NCI-H526 treated with DMSO at 0.1 percent for 48 hours (cell line): ENCODE measurements at regions not wholly inside any gene's neighbourhood (a gene's known extent, or its start where the extent isn't known, plus 50 kb on each side); places are given as distances from the start of the nearest gene placed in this dataset.

Source experiments
- DNase-seq: peaks from one replicate; lab custom pipeline; 2025; lab: John Stamatoyannopoulos, UW

DNA sequence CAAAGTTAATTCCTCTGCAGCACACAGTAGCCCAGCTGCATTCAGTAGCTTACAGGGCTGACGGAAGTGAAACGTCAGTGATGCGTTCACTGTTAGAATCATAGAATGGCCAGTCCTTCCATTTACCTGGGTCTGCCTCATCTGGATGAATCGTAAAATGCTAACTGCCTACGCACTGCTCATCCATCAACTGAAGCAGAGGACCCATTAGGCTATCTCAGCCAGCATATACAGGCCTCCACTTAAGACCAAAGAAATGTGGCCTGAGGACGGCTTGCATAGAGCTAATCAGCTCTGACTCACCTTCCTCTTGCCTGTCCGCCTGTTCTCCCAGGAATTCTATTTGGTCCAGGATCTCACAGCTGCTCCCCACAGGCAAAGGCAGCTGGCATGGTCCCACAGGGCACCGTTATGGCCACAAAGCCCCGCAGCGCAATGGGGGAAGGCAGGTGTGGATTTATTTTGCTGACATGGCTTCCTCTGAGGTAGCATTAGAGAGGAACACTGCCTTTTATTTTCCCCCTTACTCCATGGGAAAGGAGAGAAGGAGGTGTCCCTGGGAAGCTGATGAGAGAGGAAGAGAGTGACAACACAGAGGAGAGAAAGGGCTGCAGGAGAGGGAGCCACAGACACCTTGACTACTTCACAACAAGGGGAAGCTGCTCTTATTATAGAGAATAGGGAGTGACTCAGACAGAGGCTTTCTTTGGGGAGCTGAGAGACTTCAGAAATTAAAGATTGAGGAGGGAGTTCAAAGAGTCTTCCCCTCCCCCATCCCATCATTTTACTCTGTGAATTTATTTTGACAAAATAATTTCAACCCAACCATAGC lies 177.6 kb downstream of the HHIPL2 start:
- no peak for DNase-seq

- no peak for DNase-seq
Observed at GRCh38 chr1:222369148-222369547, 178.8 kb downstream of the HHIPL2 start.

DNA sequence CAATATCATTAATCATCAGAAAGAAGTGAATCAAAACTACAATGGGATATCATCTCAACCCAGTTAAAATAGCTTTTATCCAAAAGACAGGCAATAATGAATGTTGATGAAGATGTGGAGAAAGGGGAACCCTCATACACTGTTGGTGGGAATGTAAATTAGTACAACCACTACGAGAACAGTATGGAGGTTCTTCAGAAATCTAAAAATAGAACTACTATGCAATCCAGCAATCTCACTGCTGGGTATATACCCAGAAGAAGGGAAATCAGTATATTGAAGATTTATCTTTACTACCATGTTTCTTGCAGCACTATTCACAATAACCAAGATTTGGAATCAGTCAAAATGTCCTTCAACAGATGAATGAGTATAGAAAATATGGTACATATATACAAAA lies 189.8 kb downstream of the HHIPL2 start:
- DNase-seq = no peak

DNA sequence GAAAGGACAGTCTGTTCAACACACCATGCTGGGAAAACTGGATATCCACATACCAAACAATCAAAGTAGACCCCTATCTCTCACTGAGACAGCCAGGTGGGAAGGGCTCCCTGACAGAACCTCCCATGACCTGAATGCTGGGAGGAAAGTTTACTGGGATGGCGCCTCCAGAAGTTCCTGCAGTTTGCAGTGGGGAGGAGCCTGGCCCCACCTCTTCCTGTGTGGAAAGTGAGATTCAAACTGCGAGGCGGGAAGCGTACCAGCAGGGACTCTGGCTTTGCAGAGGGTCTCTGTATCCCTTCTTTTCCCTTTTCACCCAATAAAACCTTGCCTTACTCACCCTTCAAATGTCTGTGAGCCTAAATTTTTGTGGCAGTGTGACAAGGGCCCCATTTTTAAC lies 190.7 kb downstream of the HHIPL2 start:
- DNase-seq = no peak

- DNase-seq = no peak
Observed at GRCh38 chr1:222347627-222348026, 200.3 kb downstream of the HHIPL2 start.

DNA sequence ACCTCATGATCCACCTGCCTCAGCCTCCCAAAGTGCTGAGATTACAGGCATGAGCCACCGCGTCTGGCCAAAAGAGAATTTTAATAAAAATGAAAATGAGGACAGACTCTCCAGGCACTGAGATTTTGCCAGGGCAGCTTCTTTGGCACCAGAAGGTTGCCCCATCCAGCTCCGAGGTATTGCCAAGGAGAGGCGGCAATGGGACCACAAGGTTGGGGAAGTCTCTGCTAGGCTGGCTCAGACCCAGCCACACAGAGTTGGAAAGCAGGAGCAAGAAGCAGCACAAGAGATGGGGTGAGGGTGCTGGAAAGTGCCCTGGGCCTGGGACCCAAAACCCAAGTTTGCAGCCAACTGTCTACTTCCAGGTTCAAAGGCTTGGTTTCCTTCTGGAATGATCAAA lies 200.9 kb downstream of the HHIPL2 start:
- no peak for DNase-seq

DNA sequence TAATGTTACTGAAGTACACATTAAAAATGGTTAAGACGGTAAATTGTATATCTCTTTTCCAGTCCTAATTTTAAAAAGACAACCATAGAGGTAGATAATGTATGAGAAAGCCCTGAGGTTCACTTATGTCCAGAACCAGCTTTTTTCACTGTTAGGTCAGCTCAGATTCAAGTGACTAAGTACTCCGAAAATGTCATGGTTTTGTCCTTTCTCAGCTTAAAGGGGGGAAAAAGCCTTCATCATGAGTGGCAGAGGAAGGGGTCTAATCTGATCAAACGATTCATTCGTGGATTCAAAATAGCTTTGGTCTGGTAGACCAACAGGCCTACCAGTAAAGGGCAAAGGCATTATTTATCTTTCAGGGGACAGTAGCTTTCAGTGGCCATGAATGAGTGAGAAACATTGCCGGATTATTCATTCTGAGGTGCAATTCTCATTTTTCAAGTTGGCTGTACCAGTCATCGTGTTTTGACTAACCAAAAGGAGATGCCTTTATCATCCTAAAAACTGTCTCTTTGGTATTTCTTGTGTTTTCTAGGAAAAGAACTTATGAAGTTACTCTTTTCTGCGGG lies 208.4 kb downstream of the HHIPL2 start:
- no peak for DNase-seq

DNA sequence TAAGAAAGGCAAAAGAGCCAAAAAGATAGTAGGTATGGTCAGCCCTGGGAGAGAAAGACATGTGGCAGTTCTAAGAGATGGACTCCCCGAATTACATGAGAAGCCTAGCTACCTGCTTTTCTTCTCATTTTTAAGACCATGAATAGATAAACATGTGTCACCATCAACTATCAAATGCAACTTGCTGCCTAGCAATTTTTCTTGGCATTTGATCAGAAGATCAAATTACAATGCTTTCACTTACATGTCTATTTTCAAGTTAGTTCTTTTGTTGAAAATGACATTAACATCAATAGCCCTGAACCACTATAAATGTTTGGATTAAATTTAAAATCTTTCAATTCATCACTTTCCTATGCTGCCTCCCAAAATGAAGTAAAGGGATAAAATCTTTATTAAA lies 212.3 kb downstream of the HHIPL2 start:
- no peak for DNase-seq

- peak; percentile 7 for DNase-seq
Observed at GRCh38 chr1:222334026-222334680, 213.8 kb downstream of the HHIPL2 start.

GRCh38 chr1:222331765-222332164 lies 216.1 kb downstream of the HHIPL2 start:
- no peak for DNase-seq

DNA sequence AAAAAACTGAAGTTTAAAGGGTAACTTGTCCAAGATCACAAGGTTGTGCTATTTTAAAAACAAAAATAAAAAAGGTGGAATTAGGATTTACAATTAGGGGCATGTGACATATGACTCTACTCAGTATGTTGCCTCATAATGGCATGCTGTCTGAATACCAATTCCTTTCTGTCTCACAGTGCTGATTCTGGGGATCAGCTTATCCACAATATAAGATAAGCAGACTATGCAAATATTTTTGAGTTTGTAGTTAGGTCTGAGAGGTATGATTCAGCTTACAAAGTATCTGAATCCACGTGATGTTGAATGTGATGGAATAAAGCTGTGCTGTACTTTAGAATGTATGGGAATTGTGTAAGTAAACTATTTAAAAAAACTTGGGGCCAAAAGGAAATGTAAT lies 216.6 kb downstream of the HHIPL2 start:
- DNase-seq = peak; percentile 2

DNA sequence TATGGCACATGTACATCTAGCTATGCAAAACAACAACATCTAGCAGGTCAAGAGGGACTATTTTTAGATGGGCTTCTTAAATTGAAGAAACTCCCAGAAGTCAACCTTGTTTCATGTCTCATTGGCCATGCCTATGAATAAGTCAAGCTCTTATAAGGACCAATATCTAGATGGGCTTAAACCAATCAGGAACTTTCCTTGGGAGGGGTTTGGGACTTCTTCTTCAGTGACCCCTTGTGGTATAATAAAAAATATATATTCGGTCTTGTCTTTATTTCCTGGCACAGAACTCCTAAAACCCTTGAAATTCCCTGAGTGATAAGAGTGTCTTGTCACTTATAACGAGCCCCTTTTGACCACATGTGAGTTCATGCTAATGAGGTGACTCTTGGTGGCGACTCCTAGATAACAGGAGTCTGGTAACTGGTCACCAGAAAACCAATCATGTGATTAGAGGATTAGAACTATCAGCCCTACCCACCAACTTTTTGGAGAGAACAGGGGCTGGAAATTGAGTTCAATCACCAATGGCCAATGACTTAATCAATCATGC lies 218.3 kb downstream of the HHIPL2 start:
- no peak for DNase-seq

DNA sequence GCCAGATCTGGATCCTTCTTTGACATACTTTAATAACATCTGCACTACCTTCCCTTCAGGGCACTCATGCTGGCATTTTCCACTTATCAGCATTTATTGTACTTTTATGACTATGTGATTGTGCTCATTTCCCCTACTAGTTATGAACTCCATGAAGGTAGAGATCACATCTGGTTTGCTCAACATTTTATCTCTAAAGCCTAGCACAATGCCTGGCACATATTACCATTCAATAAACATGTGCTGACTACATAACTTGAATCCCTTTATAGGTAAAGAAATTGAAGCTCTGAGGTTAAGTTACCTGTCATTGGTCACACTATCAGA lies 221.2 kb downstream of the HHIPL2 start:
- DNase-seq = no peak

DNA sequence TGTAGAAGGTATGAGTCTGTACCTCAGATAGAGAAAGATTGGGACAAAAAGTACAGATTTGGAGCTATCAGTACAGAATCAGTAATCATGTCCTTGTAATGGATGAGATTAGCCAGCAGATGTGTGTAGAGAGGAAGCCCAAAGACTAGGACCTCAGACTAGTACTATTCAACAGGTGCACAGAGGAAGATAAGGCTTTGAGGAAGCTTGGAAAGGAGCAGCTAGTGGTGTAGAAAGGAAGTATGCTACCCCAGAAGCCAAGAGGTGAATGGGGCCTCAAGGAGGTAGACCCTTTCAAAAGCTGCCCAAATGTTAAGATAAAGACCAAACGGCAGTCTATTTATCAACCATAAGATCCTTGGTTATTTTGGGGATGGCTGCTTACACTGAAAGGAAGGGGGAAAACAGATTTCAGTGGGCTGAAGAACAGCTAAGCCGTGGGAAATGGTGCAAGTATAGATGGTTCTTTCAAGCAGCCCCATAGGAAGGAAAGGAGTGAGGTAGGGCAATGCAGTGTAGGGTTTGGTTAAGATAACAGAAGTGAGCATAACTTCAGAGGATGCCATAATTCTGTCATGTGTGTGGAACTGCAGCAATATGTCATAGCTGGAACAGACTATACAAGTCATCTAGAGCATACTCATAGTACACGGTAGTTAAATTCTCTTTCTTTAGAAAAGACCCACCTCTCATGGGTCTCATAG lies 221.7 kb downstream of the HHIPL2 start:
- no peak for DNase-seq

DNA sequence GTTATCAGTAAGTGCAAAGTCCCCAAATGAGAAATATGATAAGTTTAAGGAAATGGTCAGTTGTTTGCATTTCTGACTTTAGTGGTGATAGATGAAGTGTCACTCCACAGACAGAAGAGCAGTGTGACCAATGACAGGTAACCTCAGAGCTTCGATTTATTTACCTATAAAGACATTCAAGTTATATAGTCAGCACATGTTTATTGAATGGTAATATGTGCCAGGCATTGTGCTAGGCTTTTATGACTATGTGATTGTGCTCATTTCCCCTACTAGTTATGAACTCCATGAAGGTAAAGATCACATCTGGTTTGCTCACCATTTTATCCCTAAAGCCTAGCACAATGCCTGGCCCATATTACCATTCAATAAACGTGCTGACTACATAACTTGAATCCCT lies 222.4 kb downstream of the HHIPL2 start:
- no peak for DNase-seq

DNA sequence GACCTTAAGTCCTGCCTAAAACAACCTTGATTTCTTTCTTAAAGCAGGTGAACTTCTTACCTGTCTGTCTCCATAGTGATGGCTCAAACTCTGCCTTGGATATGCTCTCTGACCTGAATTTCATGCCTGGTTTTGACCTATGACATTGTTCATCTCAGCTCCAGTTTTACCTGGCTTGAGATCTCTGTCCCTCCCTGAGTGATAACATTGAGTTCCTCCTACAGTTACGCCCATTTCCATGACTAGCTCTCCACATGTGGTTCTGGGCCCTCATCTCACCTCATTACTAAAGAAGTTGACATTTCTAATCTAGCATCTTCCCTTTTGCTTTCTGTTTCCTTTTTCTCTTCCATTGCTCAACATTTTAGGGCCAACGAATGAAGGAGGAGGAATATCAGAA lies 233.1 kb downstream of the HHIPL2 start:
- DNase-seq = no peak

DNA sequence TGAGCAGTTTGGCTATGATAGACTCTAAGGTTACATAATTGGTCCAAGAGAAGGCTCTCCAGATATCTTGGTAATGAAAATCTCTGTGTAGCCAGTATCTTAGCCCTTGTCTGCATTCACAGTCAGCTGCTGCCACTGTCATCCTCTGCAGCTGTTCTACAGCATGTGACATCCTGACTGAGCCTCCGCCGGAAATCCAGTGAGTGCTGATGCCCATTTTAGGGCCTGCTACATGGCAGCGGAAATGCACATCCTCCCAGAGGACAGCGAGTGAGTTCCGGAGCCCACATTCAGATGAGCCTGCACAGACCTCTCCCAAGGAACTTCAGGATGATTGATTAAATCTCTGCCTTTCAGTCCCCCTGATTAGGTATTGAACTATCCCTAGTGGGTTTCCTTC lies 237.1 kb downstream of the HHIPL2 start:
- DNase-seq = no peak

DNA sequence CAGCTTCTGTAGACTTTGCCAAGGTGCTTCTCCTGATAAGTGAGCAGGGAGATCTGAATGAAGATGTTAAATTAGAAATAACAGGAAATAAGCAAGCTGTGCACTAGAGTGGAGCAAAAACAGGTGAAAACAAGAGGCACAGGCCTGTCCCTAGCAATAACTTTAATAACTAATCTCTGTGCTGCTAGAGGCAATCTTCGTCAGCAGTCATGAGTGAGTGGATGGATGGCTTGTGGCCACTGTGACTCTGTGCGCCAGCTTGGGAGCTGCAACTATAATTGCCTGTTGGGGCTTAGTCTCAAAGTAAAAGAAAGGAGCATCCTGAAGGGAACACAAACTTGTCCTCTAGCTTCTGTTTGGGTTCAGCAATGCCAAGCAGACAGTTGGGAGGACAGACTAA lies 240.3 kb downstream of the HHIPL2 start:
- DNase-seq = no peak

GRCh38 chr1:222306512-222306911 lies 241.4 kb downstream of the HHIPL2 start:
- no peak for DNase-seq

GRCh38 chr1:222306011-222306410 lies 241.9 kb downstream of the HHIPL2 start:
- DNase-seq = no peak

DNA sequence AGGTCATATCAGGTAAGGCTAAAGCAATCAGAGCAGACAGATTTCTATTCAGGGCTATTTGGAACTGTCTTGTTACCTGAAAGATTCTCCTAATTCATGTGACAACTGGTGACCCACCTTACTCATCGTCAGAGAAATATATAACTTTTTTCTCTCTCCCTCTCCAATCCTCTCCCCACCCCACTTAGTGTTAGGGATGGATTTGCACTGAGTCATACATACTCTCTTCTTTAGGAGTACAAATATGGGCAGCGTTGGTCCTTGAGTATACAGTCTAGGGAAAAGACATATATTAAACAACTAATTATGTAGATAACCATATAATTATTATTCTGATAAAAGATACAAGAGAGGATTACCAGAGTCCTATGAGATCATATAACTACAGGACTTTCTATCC lies 246.3 kb downstream of the HHIPL2 start:
- no peak for DNase-seq

GRCh38 chr1:222299524-222299923 lies 248.4 kb downstream of the HHIPL2 start:
- no peak for DNase-seq

- DNase-seq = no peak
Observed at GRCh38 chr1:222290866-222291265, 257.0 kb downstream of the HHIPL2 start.
